SK-N-SH (cell line): ENCODE measurements at regions not wholly inside any gene's neighbourhood (a gene's known extent, or its start where the extent isn't known, plus 50 kb on each side); places are given as distances from the start of the nearest gene placed in this dataset.

Experiments
- CTCF ChIA-PET: fragments of 300-600, 350-600 bp; formaldehyde crosslinking; extraction: SDS; loops from one replicate; lab custom pipeline; 2021; lab: Yijun Ruan, JAX
- POLR2A ChIA-PET: fragments of 350-600 bp; sonication (Branson Sonifier 250); formaldehyde crosslinking; extraction: SDS; loops from one replicate; lab custom pipeline; 2020; ENCODE audit warnings: antibody characterized with exemption, inconsistent platforms; lab: Yijun Ruan, JAX
- DNase-seq: peaks from one replicate; pipeline ENCODE4 v3.0.0; 2012
- H2AFZ ChIP-seq: fragments of 200-600 bp; sonication (generic); 2 replicates; pipeline ENCODE4 v1.8.1; 2016; ENCODE audit warnings: antibody characterized with exemption, mild to moderate bottlenecking, low read depth
- H3F3A ChIP-seq: fragments of 200-600 bp; sonication (generic); replicated peaks from 2 replicates; pipeline ENCODE3; 2016; ENCODE audit warnings: antibody characterized with exemption, mild to moderate bottlenecking; ENCODE audit not compliant: insufficient read depth
- H3K27ac ChIP-seq, 2 experiments: fragments of 200-500 bp in 1 of 2; fragments of 200-600 bp in 1 of 2; sonication (Bioruptor generic) in 1 of 2; sonication (generic), shearing (Covaris generic) in 1 of 2; 2 replicates each; pipeline versions ENCODE4 v1.5.1 to v1.6.1; 2014 to 2016; ENCODE audit warnings: low read depth in 2 of 2, inconsistent platforms in 1 of 2, low read length in 1 of 2, mild to moderate bottlenecking in 1 of 2, mixed read lengths in 1 of 2
- H3K27me3 ChIP-seq: fragments of 200-600 bp; sonication (generic), shearing (Covaris generic); 2 replicates; pipeline ENCODE4 v1.6.1; 2016; ENCODE audit warnings: mixed run types; ENCODE audit not compliant: insufficient read depth
- H3K36me3 ChIP-seq, 2 experiments: fragments of 200-500 bp in 1 of 2; fragments of 200-600 bp in 1 of 2; sonication (Bioruptor generic) in 1 of 2; sonication (generic) in 1 of 2; replicated peaks in 1 of 2; 2 replicates each; pipeline versions ENCODE3 to v1.5.1; 2014 to 2016; ENCODE audit warnings: low read length in 1 of 2, mild to moderate bottlenecking in 1 of 2; ENCODE audit not compliant: insufficient read depth in 2 of 2, control insufficient read depth in 1 of 2
- H3K4me1 ChIP-seq, 2 experiments: fragments of 200-500 bp in 1 of 2; fragments of 200-600 bp in 1 of 2; sonication (Bioruptor generic) in 1 of 2; sonication (generic), shearing (Covaris generic) in 1 of 2; 2 replicates each; pipeline versions ENCODE4 v1.5.1 to v1.6.1; 2014 to 2016; ENCODE audit warnings: low read depth in 1 of 2, low read length in 1 of 2, mixed run types in 1 of 2; ENCODE audit not compliant: insufficient read depth in 2 of 2, control insufficient read depth in 1 of 2
- H3K4me2 ChIP-seq: fragments of 200-600 bp; sonication (generic), shearing (Covaris generic); 2 replicates; pipeline ENCODE4 v1.6.1; 2017; ENCODE audit warnings: mixed run types
- H3K4me3 ChIP-seq, 2 experiments: fragments of 200-500 bp in 1 of 2; fragments of 200-600 bp in 1 of 2; sonication (Bioruptor generic) in 1 of 2; sonication (generic), shearing (Covaris generic) in 1 of 2; 2 replicates each; pipeline versions ENCODE4 v1.5.1 to v1.8.1; 2014 to 2016; ENCODE audit warnings: low read depth in 2 of 2, inconsistent platforms in 1 of 2, low read length in 1 of 2, mild to moderate bottlenecking in 1 of 2, mixed read lengths in 1 of 2, moderate library complexity in 1 of 2
- H3K79me2 ChIP-seq: fragments of 200-600 bp; sonication (generic); 2 replicates; pipeline ENCODE4 v1.8.1; 2017; ENCODE audit warnings: mild to moderate bottlenecking; ENCODE audit not compliant: insufficient read depth
- H3K9ac ChIP-seq: fragments of 200-600 bp; sonication (generic); 2 replicates; pipeline ENCODE4 v1.6.1; 2017; ENCODE audit warnings: mixed run types
- H3K9me2 ChIP-seq: fragments of 200-600 bp; sonication (generic); 2 replicates; pipeline ENCODE4 v1.6.1; 2017; ENCODE audit warnings: mixed run types
- H3K9me3 ChIP-seq: fragments of 200-600 bp; sonication (generic); 2 replicates; pipeline ENCODE4 v1.6.1; 2017; ENCODE audit warnings: mixed run types, mild to moderate bottlenecking, moderate library complexity
- H4K20me1 ChIP-seq: fragments of 200-600 bp; sonication (generic); 2 replicates; pipeline ENCODE4 v1.6.1; 2017; ENCODE audit warnings: mild to moderate bottlenecking, mixed run types; ENCODE audit not compliant: insufficient read depth
- CHD2 ChIP-seq: fragments of 150-350 bp; IDR thresholded peaks from 2 replicates; pipeline ENCODE4 v1.6.1; 2018; ENCODE audit warnings: low read length; ENCODE audit not compliant: partially characterized antibody
- CTCF ChIP-seq: fragments of 200-600 bp; sonication (generic); IDR thresholded peaks from 2 replicates; pipeline ENCODE4 v1.6.1; 2017; ENCODE audit warnings: antibody characterized with exemption, mild to moderate bottlenecking, moderate library complexity
- GABPA ChIP-seq: IDR thresholded peaks from 2 replicates; pipeline ENCODE4 v1.4.0; 2012; ENCODE audit warnings: low read depth, mild to moderate bottlenecking
- MEF2A ChIP-seq: IDR thresholded peaks from 2 replicates; pipeline ENCODE4 v1.4.0; 2012; ENCODE audit warnings: low read depth, borderline replicate concordance
- MXI1 ChIP-seq: IDR thresholded peaks from 2 replicates; pipeline ENCODE4 v1.6.1; 2012; ENCODE audit warnings: mild to moderate bottlenecking, low read depth, low read length, improper control_type of control experiment
- NFIC ChIP-seq: IDR thresholded peaks from 2 replicates; pipeline ENCODE4 v1.4.0; 2012; ENCODE audit warnings: borderline replicate concordance
- REST ChIP-seq: IDR thresholded peaks from 2 replicates; pipeline ENCODE4 v1.6.1; 2012; ENCODE audit warnings: mild to moderate bottlenecking, low read depth, low read length, moderate library complexity
- SIN3A ChIP-seq: IDR thresholded peaks from 2 replicates; pipeline ENCODE4 v1.6.1; 2012; ENCODE audit warnings: low read depth, mild to moderate bottlenecking, low read length, moderate library complexity, borderline replicate concordance
- TAF1 ChIP-seq: IDR thresholded peaks from 2 replicates; pipeline ENCODE4 v1.6.1; 2012; ENCODE audit warnings: low read depth, mild to moderate bottlenecking, low read length, moderate library complexity, borderline replicate concordance
- TCF12 ChIP-seq: IDR thresholded peaks from 2 replicates; pipeline ENCODE4 v1.4.0; 2012
- TEAD4 ChIP-seq: IDR thresholded peaks from 2 replicates; pipeline ENCODE4 v1.4.0; 2012; ENCODE audit warnings: mild to moderate bottlenecking, borderline replicate concordance; ENCODE audit not compliant: insufficient read depth
- WGBS: methylation state at CpG from one replicate; pipeline ENCODE4 v1.1.6; 2017; ENCODE audit warnings: low lambda C conversion rate; 5-methylcytosine and 5-hydroxymethylcytosine counted together
- TF ChIP-seq, protein P1 (sequence below): fragments of 150-350 bp; IDR thresholded peaks from 2 replicates; pipeline ENCODE4 v1.6.1; 2017; ENCODE audit warnings: antibody characterized with exemption, low read length, low read depth, borderline replicate concordance

DNA sequence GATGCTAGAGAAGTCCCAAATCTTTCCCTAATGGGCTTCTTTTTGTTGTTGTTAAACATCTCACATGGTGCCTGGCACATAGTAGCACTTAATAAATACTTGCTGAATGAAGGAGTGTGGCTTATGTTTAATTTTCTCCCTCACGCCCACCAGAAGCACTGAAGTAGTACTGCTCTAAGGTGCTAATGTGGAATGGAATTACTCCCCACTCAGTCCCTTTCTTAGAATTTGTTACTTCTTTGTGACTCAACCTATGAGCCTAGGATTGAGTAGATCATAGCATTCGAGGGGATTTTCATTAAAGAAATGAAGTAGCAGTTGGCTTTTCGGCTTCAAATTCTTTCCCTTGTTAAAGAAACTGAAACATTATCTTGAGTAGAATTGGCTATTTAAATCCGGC is 192.8 kb downstream of the CLIC5 start:
- Histone ChIP-seq H3K27ac (no peak overlapping the region), H2AFZ (no peak overlapping the region)
- TF ChIP-seq GABPA = no peak
- no peak for TF ChIP-seq CHD2
- TF ChIP-seq, protein P1, sequence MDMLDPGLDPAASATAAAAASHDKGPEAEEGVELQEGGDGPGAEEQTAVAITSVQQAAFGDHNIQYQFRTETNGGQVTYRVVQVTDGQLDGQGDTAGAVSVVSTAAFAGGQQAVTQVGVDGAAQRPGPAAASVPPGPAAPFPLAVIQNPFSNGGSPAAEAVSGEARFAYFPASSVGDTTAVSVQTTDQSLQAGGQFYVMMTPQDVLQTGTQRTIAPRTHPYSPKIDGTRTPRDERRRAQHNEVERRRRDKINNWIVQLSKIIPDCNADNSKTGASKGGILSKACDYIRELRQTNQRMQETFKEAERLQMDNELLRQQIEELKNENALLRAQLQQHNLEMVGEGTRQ = no peak
- TF ChIP-seq TAF1 = no peak
- TF ChIP-seq NFIC = no peak
- TF ChIP-seq MEF2A = no peak
- TF ChIP-seq REST = no peak
- no peak for TF ChIP-seq SIN3A
- TF ChIP-seq CTCF = no peak
- no peak for TF ChIP-seq TCF12
- no peak for TF ChIP-seq TEAD4
- TF ChIP-seq MXI1 = no peak
- TF ChIP-seq, all 33 proteins: peak for 0
- H3K9ac ChIP-seq = no peak overlapping the region
- H3K9me3 ChIP-seq = no peaks in the 10 kb centered on the region
- CTCF ChIA-PET = no interaction called here
- H3K79me2 ChIP-seq = no peaks in the 10 kb centered on the region
- H3K4me2 ChIP-seq = no peak overlapping the region
- no peaks in the 10 kb centered on the region for H3K4me1 ChIP-seq
- H3K4me3 ChIP-seq = no peak overlapping the region
- 7% methylated on average over 4 of the region's 4 CpGs for WGBS
- no peak for DNase-seq
- POLR2A ChIA-PET = no interaction called here
- H3K27me3 ChIP-seq = peaks cover 17% of the 10 kb centered on the region; the same call in 1 of the 2 replicates
- H4K20me1 ChIP-seq = no peaks in the 10 kb centered on the region
- no peaks in the 10 kb centered on the region for H3K9me2 ChIP-seq
- H3K36me3 ChIP-seq = no peaks in the 10 kb centered on the region
- no peaks in the 10 kb centered on the region for H3F3A ChIP-seq
